ENCODE measurements at regions not wholly inside any gene's neighbourhood (a gene's known extent, or its start where the extent isn't known, plus 50 kb on each side); places are given as distances from the start of the nearest gene placed in this dataset.

DNA sequence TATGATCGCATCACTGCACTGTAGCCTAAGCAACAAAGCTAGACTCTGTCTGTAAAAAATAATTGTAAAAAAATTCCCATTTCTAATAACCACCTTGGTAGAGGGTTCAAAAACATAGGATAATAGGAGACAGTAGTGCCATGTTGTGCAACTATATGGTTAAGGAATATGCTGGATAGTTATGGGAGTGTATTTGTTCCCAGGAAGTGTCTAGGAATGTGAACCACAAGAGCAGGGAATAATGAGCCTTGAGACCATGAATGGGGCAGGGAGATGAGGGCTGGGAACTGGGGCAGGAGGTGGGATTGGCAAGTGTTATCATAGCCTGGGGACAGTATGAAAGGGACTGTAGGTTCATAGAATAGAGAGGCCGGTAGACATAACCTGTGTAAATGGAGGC, 50.4 kb downstream of the RUSC2 start:
- H3K4me1 Mint-ChIP-seq: no peaks in the 10 kb centered on the region
- H3K27ac Mint-ChIP-seq: no peak overlapping the region

DNA sequence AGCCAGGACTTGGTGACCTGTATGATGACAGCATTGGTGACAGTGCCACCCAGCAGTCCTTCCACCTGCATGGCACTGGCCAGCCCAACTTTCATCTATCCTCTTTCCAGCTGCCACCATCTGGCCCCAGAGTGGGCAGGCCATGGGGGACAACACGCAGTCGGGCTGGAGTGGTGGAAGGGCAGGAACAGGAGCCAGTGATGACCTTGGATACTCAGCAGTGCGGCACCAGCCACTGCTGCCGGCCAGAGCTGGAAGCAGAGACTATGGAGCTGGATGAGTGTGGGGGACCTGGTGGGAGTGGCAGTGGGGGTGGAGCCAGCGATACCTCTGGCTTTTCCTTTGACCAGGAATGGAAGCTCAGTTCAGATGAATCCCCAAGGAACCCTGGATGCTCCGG, 56.9 kb downstream of the RUSC2 start:
- H3K27me3 Mint-ChIP-seq: peaks cover 6% of the 10 kb centered on the region
- H3K9me3 Mint-ChIP-seq: no peaks in the 10 kb centered on the region
- H3K36me3 Mint-ChIP-seq: no peaks in the 10 kb centered on the region
- no peak overlapping the region for H3K4me3 Mint-ChIP-seq
- DNase-seq (ENCODE audit: low spot score in 2 of 2) (no peak), ATAC-seq (ENCODE audit: low read depth) (no peak)
- H3K4me1 Mint-ChIP-seq: no peaks in the 10 kb centered on the region
- no peak overlapping the region for H3K27ac Mint-ChIP-seq

More for the DNA sequence above, 50.4 kb downstream of the RUSC2 start:
- peaks cover 18% of the 10 kb centered on the region for H3K27me3 Mint-ChIP-seq
- H3K4me3 Mint-ChIP-seq: no peak overlapping the region
- ATAC-seq (ENCODE audit: low read depth) (no peak), DNase-seq (ENCODE audit: low spot score in 2 of 2) (no peak)
- no peaks in the 10 kb centered on the region for H3K9me3 Mint-ChIP-seq
- no peaks in the 10 kb centered on the region for H3K36me3 Mint-ChIP-seq

- Mint-ChIP-seq H3K36me3 (no peaks in the 10 kb centered on the region), H3K9me3 (no peaks in the 10 kb centered on the region), H3K27ac (no peak overlapping the region), H3K4me3 (no peak overlapping the region), H3K27me3 (peaks cover 6% of the 10 kb centered on the region), H3K4me1 (no peaks in the 10 kb centered on the region)
- ATAC-seq (ENCODE audit: low read depth) (no peak), DNase-seq (ENCODE audit: low spot score in 2 of 2) (no peak)
Measured at GRCh38 chr9:35547889-35548418, 57.1 kb upstream of the TESK1 start.

DNA sequence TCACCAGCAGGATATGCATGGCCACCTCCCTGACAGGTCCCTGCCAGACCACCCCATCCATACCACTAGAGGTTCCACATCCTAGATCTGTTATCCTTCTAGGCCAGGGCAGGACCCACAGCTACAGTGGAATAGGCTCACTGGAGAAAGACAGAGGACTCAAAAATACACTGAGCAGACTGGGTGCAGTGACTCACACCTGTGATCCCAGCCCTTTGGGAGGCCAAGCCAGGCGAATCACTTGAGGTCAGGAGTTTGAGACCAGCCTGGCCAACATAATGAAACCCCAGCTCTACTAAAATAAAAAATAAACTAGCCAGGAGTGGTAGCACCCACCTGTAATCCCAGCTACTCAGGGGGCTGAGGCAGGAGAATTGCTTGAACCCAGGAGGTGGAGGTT, 56.5 kb upstream of the TESK1 start:
- DNase-seq (ENCODE audit: low spot score in 2 of 2) (no peak), ATAC-seq (ENCODE audit: low read depth) (no peak)
- Mint-ChIP-seq H3K27ac (no peak overlapping the region), H3K27me3 (peaks cover 6% of the 10 kb centered on the region), H3K36me3 (no peaks in the 10 kb centered on the region), H3K4me1 (no peaks in the 10 kb centered on the region), H3K4me3 (no peak overlapping the region), H3K9me3 (no peaks in the 10 kb centered on the region)

DNA sequence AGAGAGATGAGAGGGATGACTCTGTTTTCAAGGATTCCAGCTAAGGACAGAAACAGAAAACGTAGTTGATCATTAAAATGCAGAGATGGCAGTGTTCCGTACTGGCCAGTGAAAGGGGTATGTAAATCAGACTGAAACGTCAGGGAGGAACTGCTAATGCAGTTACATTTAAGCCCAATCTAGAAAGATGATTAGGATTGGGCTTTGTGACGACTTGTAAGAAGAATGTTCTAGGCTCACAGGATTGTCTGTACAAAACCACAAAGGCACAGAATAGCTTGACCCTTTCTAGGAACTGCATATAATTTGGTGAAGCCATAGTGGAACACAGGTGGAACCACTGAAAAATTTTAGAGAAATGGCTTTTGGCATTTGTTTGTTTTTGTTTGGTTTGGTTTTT, 55.6 kb upstream of the TESK1 start:
- ATAC-seq (ENCODE audit: low read depth): no peak
- no peaks in the 10 kb centered on the region for H3K4me1 Mint-ChIP-seq
- peaks cover 6% of the 10 kb centered on the region for H3K27me3 Mint-ChIP-seq
- H3K36me3 Mint-ChIP-seq: no peaks in the 10 kb centered on the region
- no peak overlapping the region for H3K4me3 Mint-ChIP-seq
- H3K27ac Mint-ChIP-seq: no peak overlapping the region
- no peak for DNase-seq (ENCODE audit: low spot score in 2 of 2)
- H3K9me3 Mint-ChIP-seq: no peaks in the 10 kb centered on the region

GRCh38 chr9:35552376-35552775, 52.7 kb upstream of the TESK1 start:
- Mint-ChIP-seq H3K9me3 (no peaks in the 10 kb centered on the region), H3K27ac (no peak overlapping the region), H3K27me3 (peaks cover 2% of the 10 kb centered on the region), H3K36me3 (no peaks in the 10 kb centered on the region), H3K4me1 (no peaks in the 10 kb centered on the region), H3K4me3 (no peak overlapping the region)
- DNase-seq (ENCODE audit: low spot score in 2 of 2): no peak
- no peak for ATAC-seq (ENCODE audit: low read depth)

GRCh38 chr9:35552837-35553236, 52.2 kb upstream of the TESK1 start:
- no peaks in the 10 kb centered on the region for H3K9me3 Mint-ChIP-seq

GRCh38 chr9:35553670-35554543, 51.2 kb upstream of the TESK1 start:
- H3K36me3 Mint-ChIP-seq: no peaks in the 10 kb centered on the region
- no peak overlapping the region for H3K27ac Mint-ChIP-seq
- DNase-seq (ENCODE audit: low spot score in 2 of 2) (no peak), ATAC-seq (ENCODE audit: low read depth) (peak; percentile 59)
- H3K4me3 Mint-ChIP-seq: no peak overlapping the region
- H3K9me3 Mint-ChIP-seq: no peaks in the 10 kb centered on the region
- peaks cover 2% of the 10 kb centered on the region for H3K4me1 Mint-ChIP-seq
- H3K27me3 Mint-ChIP-seq: peaks cover 2% of the 10 kb centered on the region

More at GRCh38 chr9:35552837-35553236, 52.2 kb upstream of the TESK1 start:
- Mint-ChIP-seq H3K27ac (no peak overlapping the region), H3K4me3 (no peak overlapping the region), H3K36me3 (no peaks in the 10 kb centered on the region), H3K4me1 (no peaks in the 10 kb centered on the region), H3K27me3 (peaks cover 2% of the 10 kb centered on the region)
- no peak for DNase-seq (ENCODE audit: low spot score in 2 of 2)
- ATAC-seq (ENCODE audit: low read depth): no peak

GRCh38 chr9:35555246-35555701, 49.8 kb upstream of the TESK1 start:
- no peak overlapping the region for H3K27ac Mint-ChIP-seq
- H3K36me3 Mint-ChIP-seq: no peaks in the 10 kb centered on the region
- peaks cover 2% of the 10 kb centered on the region for H3K27me3 Mint-ChIP-seq
- no peaks in the 10 kb centered on the region for H3K9me3 Mint-ChIP-seq
- H3K4me3 Mint-ChIP-seq: no peak overlapping the region
- DNase-seq (ENCODE audit: low spot score in 2 of 2) (no peak), ATAC-seq (ENCODE audit: low read depth) (no peak)
- H3K4me1 Mint-ChIP-seq: peaks cover 8% of the 10 kb centered on the region

Measured in memory B cell (primary cell).